Panc1 (cell line): ENCODE measurements at regions not wholly inside any gene's neighbourhood (a gene's known extent, or its start where the extent isn't known, plus 50 kb on each side); places are given as distances from the start of the nearest gene placed in this dataset.

Experiments
- ATAC-seq: fragments of 200-7000 bp; cut with Tn5 transposase; 2 replicates; pipeline ENCODE4 v1.9.1; 2020; ENCODE audit warnings: mild to moderate bottlenecking, moderate library complexity
- BruUV-seq: library from RNA; stranded (reverse); fragments of 400-500 nt; replicated peaks from 2 replicates; lab custom pipeline; 2021; lab: Mats Ljungman, UMichigan
- CTCF ChIA-PET: fragments of 300-600 bp; sonication (Branson Sonifier 250); formaldehyde crosslinking; loops from one replicate; lab custom pipeline; 2022; ENCODE audit warnings: antibody characterized with exemption; lab: Charles Lee
- POLR2A ChIA-PET: fragments of 300-600 bp; sonication (Branson Sonifier 250); formaldehyde crosslinking; loops from one replicate; lab custom pipeline; 2022; ENCODE audit warnings: antibody characterized with exemption; lab: Charles Lee
- DNase-seq: peaks from one replicate; pipeline ENCODE4 v3.0.0-alpha.2; 2010; ENCODE audit warnings: low read depth, low spot score
- H3K27ac ChIP-seq: 2 replicates; pipeline ENCODE4 v1.5.1; 2011; ENCODE audit warnings: mild to moderate bottlenecking, low read length, inconsistent platforms
- H3K27me3 ChIP-seq: fragments of 200-500 bp; sonication (Bioruptor generic); 2 replicates; pipeline ENCODE4 v1.6.0; 2014; ENCODE audit warnings: low read length, inconsistent platforms; ENCODE audit not compliant: control insufficient read depth, insufficient read depth
- H3K36me3 ChIP-seq: fragments of 200-500 bp; sonication (Bioruptor generic); 2 replicates; pipeline ENCODE4 v1.5.1; 2014; ENCODE audit warnings: inconsistent platforms, mild to moderate bottlenecking, low read length, moderate library complexity; ENCODE audit not compliant: control insufficient read depth, insufficient read depth
- H3K4me1 ChIP-seq: 2 replicates; pipeline ENCODE4 v1.5.1; 2011; ENCODE audit warnings: inconsistent platforms, mild to moderate bottlenecking, low read length, moderate library complexity; ENCODE audit not compliant: control insufficient read depth, insufficient read depth
- H3K4me3 ChIP-seq, 2 experiments: 2 replicates each; pipeline ENCODE4 v1.5.1; 2011 to 2012; ENCODE audit warnings: low read depth in 2 of 2, low read length in 2 of 2, mild to moderate bottlenecking in 2 of 2, inconsistent platforms in 1 of 2, moderate library complexity in 1 of 2
- H3K9me3 ChIP-seq: fragments of 200-500 bp; sonication (Bioruptor generic); 2 replicates; pipeline ENCODE4 v1.5.1; 2014; ENCODE audit warnings: low read depth, mild to moderate bottlenecking, inconsistent platforms, low read length, moderate library complexity; ENCODE audit not compliant: control insufficient read depth, insufficient read depth
- CTCF ChIP-seq: fragments of 450-650 bp; IDR thresholded peaks from 2 replicates; pipeline ENCODE4 v1.5.1; 2017; ENCODE audit warnings: mild to moderate bottlenecking
- POLR2AphosphoS5 ChIP-seq: IDR thresholded peaks from 2 replicates; pipeline ENCODE4 v1.6.1; 2012; ENCODE audit warnings: mild to moderate bottlenecking, low read depth, low read length, moderate library complexity
- SIN3A ChIP-seq: IDR thresholded peaks from 2 replicates; pipeline ENCODE4 v1.6.1; 2012; ENCODE audit warnings: low read depth, mild to moderate bottlenecking, low read length, moderate library complexity, borderline replicate concordance; ENCODE audit not compliant: insufficient read depth
- TCF7L2 ChIP-seq: IDR thresholded peaks from 2 replicates; pipeline ENCODE4 v1.6.1; 2011; ENCODE audit warnings: mild to moderate bottlenecking, low read depth, low read length, inconsistent platforms
- in situ Hi-C: cut with HindIII; loops from 2 replicates; pipeline ENCODE4 v1.10.0; 2016; ENCODE audit warnings: low sequenced_read_pairs, low pct_unique_long_range_greater_than_20kb
- intact Hi-C: fragments of 100-400 bp; cut with micrococcal nuclease; formaldehyde crosslinking; loops from one replicate; pipeline ENCODE4 v1.10.0; 2022; ENCODE audit not compliant: unreplicated experiment
- TF ChIP-seq, protein P1 (sequence below), 2 experiments: IDR thresholded peaks; 2 replicates each; pipeline ENCODE4 v1.6.1; 2011 to 2012; ENCODE audit warnings: low read depth in 2 of 2, control low read depth in 1 of 2, low read length in 1 of 2, mild to moderate bottlenecking in 1 of 2, moderate library complexity in 1 of 2; ENCODE audit not compliant: insufficient read depth in 1 of 2

GRCh38 chr16:26491101-26491670 lies 575.5 kb upstream of the C16orf82 start:
- no peak overlapping the region for H3K4me3 ChIP-seq
- no peak overlapping the region for H3K27ac ChIP-seq
- POLR2A ChIA-PET = no interaction called here
- no TSS peak for BruUV-seq
- TF ChIP-seq POLR2AphosphoS5 (no peak), SIN3A (no peak), TCF7L2 (no peak)
- CTCF ChIA-PET = no interaction called here
- no peaks in the 10 kb centered on the region for H3K4me1 ChIP-seq
- intact Hi-C loops (no loop called here), in situ Hi-C loops (no loop called here)
- H3K36me3 ChIP-seq = no peaks in the 10 kb centered on the region
- ATAC-seq (no peak), DNase-seq (no peak)
- no peaks in the 10 kb centered on the region; the same call in 1 of the 2 replicates for H3K27me3 ChIP-seq
- no peaks in the 10 kb centered on the region for H3K9me3 ChIP-seq

- H3K4me3 ChIP-seq = no peak overlapping the region
- H3K9me3 ChIP-seq = no peaks in the 10 kb centered on the region
- TF ChIP-seq CTCF = no peak
- TF ChIP-seq TCF7L2 = no peak
- TF ChIP-seq, protein P1, sequence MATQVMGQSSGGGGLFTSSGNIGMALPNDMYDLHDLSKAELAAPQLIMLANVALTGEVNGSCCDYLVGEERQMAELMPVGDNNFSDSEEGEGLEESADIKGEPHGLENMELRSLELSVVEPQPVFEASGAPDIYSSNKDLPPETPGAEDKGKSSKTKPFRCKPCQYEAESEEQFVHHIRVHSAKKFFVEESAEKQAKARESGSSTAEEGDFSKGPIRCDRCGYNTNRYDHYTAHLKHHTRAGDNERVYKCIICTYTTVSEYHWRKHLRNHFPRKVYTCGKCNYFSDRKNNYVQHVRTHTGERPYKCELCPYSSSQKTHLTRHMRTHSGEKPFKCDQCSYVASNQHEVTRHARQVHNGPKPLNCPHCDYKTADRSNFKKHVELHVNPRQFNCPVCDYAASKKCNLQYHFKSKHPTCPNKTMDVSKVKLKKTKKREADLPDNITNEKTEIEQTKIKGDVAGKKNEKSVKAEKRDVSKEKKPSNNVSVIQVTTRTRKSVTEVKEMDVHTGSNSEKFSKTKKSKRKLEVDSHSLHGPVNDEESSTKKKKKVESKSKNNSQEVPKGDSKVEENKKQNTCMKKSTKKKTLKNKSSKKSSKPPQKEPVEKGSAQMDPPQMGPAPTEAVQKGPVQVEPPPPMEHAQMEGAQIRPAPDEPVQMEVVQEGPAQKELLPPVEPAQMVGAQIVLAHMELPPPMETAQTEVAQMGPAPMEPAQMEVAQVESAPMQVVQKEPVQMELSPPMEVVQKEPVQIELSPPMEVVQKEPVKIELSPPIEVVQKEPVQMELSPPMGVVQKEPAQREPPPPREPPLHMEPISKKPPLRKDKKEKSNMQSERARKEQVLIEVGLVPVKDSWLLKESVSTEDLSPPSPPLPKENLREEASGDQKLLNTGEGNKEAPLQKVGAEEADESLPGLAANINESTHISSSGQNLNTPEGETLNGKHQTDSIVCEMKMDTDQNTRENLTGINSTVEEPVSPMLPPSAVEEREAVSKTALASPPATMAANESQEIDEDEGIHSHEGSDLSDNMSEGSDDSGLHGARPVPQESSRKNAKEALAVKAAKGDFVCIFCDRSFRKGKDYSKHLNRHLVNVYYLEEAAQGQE (IDR thresholded peaks at IDR 0.05; ENCODE audit: insufficient read depth in 1 of 2, low read depth in 2 of 2, low read length in 1 of 2) = no peak
- TF ChIP-seq POLR2AphosphoS5 = no peak
- no peak for TF ChIP-seq SIN3A
- intact Hi-C loops = no loop called here
- H3K27ac ChIP-seq = no peak overlapping the region
- no peaks in the 10 kb centered on the region for H3K4me1 ChIP-seq
- DNase-seq = no peak
- in situ Hi-C loops = no loop called here
- ChIA-PET CTCF (no interaction called here), POLR2A (no interaction called here)
- ATAC-seq = no peak
- no TSS peak for BruUV-seq
- H3K27me3 ChIP-seq = no peaks in the 10 kb centered on the region; the same call in 1 of the 2 replicates
- no peaks in the 10 kb centered on the region for H3K36me3 ChIP-seq
These were observed 574.8 kb upstream of the C16orf82 start for GRCh38 chr16:26491962-26492361.

DNA sequence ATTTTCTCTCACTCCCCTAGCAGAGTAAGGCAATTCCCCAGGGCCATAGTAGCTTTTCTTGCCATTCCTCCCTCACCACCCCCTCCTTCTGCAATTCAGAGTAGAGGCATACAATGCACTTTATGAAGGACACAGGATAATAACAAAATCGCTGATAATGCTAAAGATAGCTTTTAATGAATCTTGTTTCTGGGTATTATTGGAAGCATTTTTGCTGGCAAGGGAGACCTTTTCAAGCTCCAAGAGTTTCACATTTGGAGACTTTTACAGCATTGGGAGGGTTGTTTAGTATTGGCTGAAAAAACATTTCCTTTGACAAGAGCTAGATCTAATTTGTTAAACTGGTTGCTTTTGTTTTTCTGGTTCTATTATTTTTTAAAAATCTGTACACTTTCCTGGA lies 573.0 kb upstream of the C16orf82 start:
- intact Hi-C loops (no loop called here), in situ Hi-C loops (no loop called here)
- ATAC-seq = no peak
- CTCF ChIA-PET = no interaction called here
- Histone ChIP-seq H3K9me3 (no peaks in the 10 kb centered on the region), H3K27ac (no peak overlapping the region), H3K4me3 (no peak overlapping the region), H3K36me3 (no peaks in the 10 kb centered on the region), H3K27me3 (no peaks in the 10 kb centered on the region; the same call in 1 of the 2 replicates), H3K4me1 (no peaks in the 10 kb centered on the region)
- no TSS peak for BruUV-seq
- no peak for TF ChIP-seq CTCF
- TF ChIP-seq, protein P1 (IDR thresholded peaks at IDR 0.05; ENCODE audit: insufficient read depth in 1 of 2, low read depth in 2 of 2, low read length in 1 of 2) = no peak
- no peak for TF ChIP-seq SIN3A
- TF ChIP-seq POLR2AphosphoS5 = no peak
- no peak for TF ChIP-seq TCF7L2
- POLR2A ChIA-PET = no interaction called here
- DNase-seq = no peak
